GM18867 (cell line): ENCODE measurements at regions not wholly inside any gene's neighbourhood (a gene's known extent, or its start where the extent isn't known, plus 50 kb on each side); places are given as distances from the start of the nearest gene placed in this dataset.

Experiments
- ATAC-seq: cut with Tn5 transposase; IDR thresholded peaks from one replicate; pipeline ENCODE4 v1.9.1; 2021; ENCODE audit warnings: mild to moderate bottlenecking, moderate library complexity; ENCODE audit not compliant: unreplicated experiment

DNA sequence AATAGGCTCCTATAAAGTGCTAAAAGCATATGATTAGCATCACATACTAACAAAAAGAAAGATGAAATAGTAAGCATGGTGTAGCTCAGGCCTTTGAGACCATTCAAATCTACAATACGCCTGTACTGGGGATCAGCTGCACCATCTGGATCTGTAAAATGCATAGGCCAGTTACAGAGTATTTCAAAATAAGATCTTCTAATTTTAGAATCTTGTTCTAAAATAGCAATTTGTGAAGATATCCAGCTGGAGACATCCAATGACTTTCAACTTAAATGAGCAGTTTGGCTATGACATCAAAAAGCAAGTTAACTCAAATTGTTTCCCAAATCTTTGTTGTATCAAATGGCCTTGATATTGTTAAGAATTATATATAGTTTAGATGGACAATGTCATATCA lies 386.3 kb downstream of the MRPS30 start:
- no peak for ATAC-seq
